ENCODE measurements at regions not wholly inside any gene's neighbourhood (a gene's known extent, or its start where the extent isn't known, plus 50 kb on each side); places are given as distances from the start of the nearest gene placed in this dataset.
A peak's percentile ranks its signal among the peaks of the same experiment; 100 is the strongest.

DNA sequence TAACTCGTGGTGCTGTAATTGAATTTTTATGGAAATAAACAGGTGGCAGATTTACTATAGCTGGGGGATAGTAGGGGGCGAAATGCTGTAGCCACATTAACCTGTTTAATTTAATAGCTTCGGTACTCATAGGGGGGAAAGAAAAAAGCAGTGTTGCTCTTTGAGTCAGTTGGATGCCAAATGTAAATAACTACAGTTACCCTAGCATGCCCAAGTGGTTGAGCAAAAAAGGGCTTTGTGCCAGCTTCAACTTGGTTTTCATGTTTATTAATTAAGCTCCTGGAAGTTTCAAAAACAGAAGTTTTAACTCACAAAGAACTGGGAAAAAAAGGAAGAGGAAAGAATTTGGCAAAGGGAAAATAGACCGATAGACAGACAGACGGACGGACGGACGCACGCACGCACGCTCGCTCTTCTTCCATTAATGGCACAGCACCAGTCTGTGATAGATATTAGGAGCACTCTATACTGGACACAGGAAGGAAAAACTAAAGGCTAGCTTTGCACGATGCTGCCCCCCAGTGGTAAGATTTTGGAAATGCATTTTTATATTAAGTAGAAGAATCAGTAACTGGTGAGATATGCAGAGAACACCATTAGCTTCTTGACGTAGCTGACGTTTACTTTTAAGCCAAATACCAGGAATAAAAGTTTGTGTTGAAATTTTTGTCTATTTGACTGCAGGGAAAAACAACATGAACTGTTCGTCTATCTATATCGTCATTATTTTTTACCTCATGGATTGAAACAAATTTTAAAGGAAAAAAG is 151.8 kb downstream of the SLC7A11 start:
- TF ChIP-seq POLR2AphosphoS5 (IDR thresholded peaks at IDR 0.05; ENCODE audit: low read length) (no peak), RAD21 (IDR thresholded peaks at IDR 0.05; ENCODE audit: insufficient read depth, low read depth, low read length) (peak; percentile 73), TCF12 (IDR thresholded peaks at IDR 0.05; ENCODE audit: low read depth, low read length) (no peak)
- TF ChIP-seq, protein P1, sequence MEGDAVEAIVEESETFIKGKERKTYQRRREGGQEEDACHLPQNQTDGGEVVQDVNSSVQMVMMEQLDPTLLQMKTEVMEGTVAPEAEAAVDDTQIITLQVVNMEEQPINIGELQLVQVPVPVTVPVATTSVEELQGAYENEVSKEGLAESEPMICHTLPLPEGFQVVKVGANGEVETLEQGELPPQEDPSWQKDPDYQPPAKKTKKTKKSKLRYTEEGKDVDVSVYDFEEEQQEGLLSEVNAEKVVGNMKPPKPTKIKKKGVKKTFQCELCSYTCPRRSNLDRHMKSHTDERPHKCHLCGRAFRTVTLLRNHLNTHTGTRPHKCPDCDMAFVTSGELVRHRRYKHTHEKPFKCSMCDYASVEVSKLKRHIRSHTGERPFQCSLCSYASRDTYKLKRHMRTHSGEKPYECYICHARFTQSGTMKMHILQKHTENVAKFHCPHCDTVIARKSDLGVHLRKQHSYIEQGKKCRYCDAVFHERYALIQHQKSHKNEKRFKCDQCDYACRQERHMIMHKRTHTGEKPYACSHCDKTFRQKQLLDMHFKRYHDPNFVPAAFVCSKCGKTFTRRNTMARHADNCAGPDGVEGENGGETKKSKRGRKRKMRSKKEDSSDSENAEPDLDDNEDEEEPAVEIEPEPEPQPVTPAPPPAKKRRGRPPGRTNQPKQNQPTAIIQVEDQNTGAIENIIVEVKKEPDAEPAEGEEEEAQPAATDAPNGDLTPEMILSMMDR (IDR thresholded peaks at IDR 0.05 in 2 of 3, conservative IDR thresholded peaks at IDR 0.05 in 1 of 3; ENCODE audit: control insufficient read depth in 2 of 3, extremely low read depth in 1 of 3, insufficient read depth in 1 of 3, low read depth in 3 of 3, low read length in 3 of 3) = peak; percentile 68 to 77 (median 71)
- TF ChIP-seq, protein P2, sequence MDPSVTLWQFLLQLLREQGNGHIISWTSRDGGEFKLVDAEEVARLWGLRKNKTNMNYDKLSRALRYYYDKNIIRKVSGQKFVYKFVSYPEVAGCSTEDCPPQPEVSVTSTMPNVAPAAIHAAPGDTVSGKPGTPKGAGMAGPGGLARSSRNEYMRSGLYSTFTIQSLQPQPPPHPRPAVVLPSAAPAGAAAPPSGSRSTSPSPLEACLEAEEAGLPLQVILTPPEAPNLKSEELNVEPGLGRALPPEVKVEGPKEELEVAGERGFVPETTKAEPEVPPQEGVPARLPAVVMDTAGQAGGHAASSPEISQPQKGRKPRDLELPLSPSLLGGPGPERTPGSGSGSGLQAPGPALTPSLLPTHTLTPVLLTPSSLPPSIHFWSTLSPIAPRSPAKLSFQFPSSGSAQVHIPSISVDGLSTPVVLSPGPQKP (IDR thresholded peaks at IDR 0.05; ENCODE audit: low read depth, low read length) = no peak
- TF ChIP-seq, protein P3, sequence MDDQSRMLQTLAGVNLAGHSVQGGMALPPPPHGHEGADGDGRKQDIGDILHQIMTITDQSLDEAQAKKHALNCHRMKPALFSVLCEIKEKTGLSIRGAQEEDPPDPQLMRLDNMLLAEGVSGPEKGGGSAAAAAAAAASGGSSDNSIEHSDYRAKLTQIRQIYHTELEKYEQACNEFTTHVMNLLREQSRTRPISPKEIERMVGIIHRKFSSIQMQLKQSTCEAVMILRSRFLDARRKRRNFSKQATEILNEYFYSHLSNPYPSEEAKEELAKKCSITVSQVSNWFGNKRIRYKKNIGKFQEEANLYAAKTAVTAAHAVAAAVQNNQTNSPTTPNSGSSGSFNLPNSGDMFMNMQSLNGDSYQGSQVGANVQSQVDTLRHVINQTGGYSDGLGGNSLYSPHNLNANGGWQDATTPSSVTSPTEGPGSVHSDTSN (IDR thresholded peaks at IDR 0.05; ENCODE audit: insufficient replicate concordance, low read depth, low read length) = no peak

All from GM12878 (cell line).